Choroid plexus epithelial cell (primary cell): ENCODE measurements at regions not wholly inside any gene's neighbourhood (a gene's known extent, or its start where the extent isn't known, plus 50 kb on each side); places are given as distances from the start of the nearest gene placed in this dataset.
"Not testable (repeated sequence)": the region's sequence is repeated elsewhere in the genome, so short reads cannot be mapped to it uniquely, and the experiment has no call there.

ENCODE experiments used
- DNase-seq: peaks from one replicate; pipeline ENCODE4 v3.0.0-alpha.2; 2010; ENCODE audit warnings: low read depth
- H3K4me3 ChIP-seq: 2 replicates; pipeline ENCODE4 v1.5.1; 2011; ENCODE audit warnings: low read depth, mild to moderate bottlenecking, control low read depth, low read length, moderate library complexity
- TF ChIP-seq, protein P1 (sequence below): conservative IDR thresholded peaks from 2 replicates; pipeline ENCODE4 v1.5.1; 2011; ENCODE audit warnings: low read depth, mild to moderate bottlenecking, control low read depth, inconsistent platforms, low read length, moderate library complexity

DNA sequence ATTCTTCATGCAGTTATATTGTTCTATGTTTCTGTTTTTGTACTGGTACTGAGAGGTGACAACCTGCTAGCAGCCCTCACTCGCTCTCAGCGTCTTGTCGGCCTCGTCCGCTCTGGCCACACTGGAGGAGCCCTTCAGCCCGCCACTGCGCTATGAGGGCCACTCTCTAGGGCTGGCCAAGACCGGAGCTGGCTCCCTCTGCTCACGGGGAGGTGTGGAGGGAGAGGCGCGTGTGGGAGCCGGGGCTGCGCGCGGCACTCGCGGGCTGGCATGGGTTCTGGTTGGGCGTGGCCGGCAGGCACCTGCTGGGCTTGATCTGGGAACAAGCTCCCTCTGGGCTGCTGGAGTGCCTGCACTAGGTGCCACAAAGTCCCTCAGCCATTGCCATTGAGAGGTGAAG, 1323.8 kb upstream of the EYS start:
- no peak for DNase-seq
- TF ChIP-seq, protein P1, sequence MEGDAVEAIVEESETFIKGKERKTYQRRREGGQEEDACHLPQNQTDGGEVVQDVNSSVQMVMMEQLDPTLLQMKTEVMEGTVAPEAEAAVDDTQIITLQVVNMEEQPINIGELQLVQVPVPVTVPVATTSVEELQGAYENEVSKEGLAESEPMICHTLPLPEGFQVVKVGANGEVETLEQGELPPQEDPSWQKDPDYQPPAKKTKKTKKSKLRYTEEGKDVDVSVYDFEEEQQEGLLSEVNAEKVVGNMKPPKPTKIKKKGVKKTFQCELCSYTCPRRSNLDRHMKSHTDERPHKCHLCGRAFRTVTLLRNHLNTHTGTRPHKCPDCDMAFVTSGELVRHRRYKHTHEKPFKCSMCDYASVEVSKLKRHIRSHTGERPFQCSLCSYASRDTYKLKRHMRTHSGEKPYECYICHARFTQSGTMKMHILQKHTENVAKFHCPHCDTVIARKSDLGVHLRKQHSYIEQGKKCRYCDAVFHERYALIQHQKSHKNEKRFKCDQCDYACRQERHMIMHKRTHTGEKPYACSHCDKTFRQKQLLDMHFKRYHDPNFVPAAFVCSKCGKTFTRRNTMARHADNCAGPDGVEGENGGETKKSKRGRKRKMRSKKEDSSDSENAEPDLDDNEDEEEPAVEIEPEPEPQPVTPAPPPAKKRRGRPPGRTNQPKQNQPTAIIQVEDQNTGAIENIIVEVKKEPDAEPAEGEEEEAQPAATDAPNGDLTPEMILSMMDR, result no peak
- H3K4me3 ChIP-seq, result no peak overlapping the region

DNA sequence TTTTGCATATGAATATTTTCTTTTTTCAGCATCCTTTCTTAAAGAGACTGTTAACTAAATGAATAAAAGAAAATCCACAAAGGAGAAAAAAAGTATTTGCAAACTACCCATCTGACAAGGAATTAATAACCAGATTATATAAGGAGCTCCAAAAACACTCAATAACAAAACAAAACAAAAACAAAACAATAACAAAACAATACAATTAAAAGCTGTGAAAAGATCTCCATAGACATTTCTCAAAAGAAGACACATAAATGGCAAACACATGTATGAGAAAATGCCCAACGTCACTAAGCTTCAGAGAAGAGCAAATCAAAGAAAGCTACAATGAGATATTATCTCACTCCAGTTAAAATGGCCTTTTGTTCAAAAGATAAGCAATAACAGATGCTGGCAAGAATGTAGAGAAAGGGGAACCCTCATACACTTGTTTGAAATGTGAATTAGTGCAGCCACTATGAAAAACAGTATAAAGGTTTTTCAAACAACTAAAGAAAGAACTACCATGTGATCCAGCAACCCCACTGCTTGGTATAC, 1310.0 kb upstream of the EYS start:
- no peak overlapping the region for H3K4me3 ChIP-seq
- TF ChIP-seq, protein P1, result no peak
- DNase-seq, result no peak

DNA sequence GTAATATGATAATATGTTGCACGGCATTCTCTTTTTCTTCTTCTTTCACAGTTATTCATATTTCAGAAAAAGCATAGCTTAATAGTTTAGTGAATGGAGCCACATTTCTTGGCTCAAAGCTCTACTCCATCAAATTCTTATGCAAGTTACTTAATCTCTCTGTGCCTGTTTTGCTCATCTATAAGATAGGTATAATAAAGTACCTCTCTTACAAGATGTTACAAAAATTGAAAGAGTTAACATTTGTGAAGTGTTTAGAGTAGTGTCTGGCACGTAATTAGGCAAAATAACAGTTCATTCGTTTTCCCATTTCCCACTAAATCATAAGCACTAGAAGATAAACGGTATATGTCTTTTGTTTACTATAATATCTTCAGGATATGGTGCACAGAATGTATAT, 1304.4 kb upstream of the EYS start:
- no peak overlapping the region for H3K4me3 ChIP-seq
- TF ChIP-seq, protein P1, result no peak

DNA sequence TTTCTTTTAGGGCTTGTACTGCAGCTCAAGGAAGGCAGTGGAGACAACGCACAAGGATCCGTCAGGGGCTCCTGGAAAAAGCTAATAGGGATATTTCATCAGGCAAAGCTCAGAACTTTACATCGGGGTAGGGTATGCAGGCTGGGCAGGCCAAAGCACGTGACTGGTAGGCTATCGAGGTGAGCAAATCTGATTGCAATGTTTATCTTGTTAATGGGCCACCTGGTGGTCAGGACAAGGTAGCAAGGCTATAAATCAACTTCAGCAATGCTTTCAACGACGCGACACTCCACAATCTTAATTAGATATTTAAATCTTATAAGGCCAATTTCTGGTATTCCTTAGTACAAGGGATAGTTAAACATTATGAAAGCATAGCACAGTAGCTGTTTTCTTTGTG, 1302.8 kb upstream of the EYS start:
- TF ChIP-seq, protein P1, result peak; percentile 47
- H3K4me3 ChIP-seq, result no peak overlapping the region
- peak; percentile 12 for DNase-seq

More for the DNA sequence above, 1304.4 kb upstream of the EYS start:
- DNase-seq, result no peak

DNA sequence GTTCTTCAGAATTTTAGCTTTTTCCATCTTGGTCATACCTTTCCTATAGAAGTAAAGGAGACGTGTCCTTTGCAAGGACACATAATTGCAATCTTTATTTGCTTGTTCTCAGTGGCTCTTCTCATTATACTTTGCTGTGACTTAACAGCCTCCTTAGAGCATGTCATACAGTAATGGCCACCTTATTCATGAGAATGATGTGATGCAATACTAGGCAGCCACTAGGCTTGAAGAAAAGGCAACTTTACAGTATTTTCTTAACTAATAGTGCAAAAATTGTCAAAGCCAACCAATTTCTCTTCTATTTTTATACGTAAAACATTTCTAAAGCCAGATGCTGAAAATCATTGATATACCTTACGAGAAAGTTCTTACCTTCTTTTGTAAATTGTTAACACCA, 1296.8 kb upstream of the EYS start:
- TF ChIP-seq, protein P1, result no peak
- no peak for DNase-seq
- H3K4me3 ChIP-seq, result no peak overlapping the region

DNA sequence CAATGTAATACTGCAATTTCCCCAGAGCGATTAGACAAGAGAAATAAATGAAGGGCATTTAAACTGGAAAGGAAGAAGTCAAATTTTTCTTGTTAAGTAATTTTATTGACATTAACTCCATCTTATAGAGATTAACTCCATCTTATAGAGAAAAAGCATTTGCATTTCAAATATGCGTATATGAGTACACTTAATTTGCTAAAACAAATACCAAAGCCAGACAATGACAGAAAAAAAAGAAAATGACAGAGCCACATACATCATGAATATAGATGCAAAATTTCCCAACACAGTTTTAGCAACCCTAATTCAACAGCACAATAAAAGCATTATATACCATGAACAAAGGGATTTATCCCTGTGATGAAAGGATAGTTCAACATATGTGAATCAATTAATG, 1293.1 kb upstream of the EYS start:
- TF ChIP-seq, protein P1, result no peak
- no peak for DNase-seq
- no peak overlapping the region for H3K4me3 ChIP-seq

DNA sequence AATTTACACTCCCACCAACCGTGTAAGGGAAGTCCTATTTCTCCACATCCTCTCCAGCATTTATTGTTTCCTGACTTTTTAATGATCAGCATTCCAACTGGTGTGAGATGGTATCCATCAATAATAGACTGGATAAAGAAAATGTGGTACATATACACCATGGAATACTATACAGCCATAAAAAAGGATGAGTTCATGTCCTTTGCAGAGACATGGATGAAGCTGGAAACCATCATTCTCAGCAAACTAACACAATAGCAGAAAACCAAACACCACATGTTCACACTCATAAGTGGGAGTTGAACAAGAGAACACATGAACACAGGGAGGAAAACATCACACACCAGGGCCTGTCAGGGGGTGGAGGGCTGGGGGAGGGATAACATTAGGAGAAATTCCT, 1290.6 kb upstream of the EYS start:
- not testable (repeated sequence) for H3K4me3 ChIP-seq, DNase-seq
